ENCODE measurements at regions not wholly inside any gene's neighbourhood (a gene's known extent, or its start where the extent isn't known, plus 50 kb on each side); places are given as distances from the start of the nearest gene placed in this dataset.
"Not testable (repeated sequence)": the region's sequence is repeated elsewhere in the genome, so short reads cannot be mapped to it uniquely, and the experiment has no call there.

- not testable (repeated sequence) for TF ChIP-seq CTCF, POLR2AphosphoS5 (IDR thresholded peaks at IDR 0.05)
Measured at GRCh38 chr20:29057866-29058484, 2199.5 kb upstream of the DEFB115 start.

Data from breast epithelium (tissue), 3 donors.